ENCODE measurements at regions not wholly inside any gene's neighbourhood (a gene's known extent, or its start where the extent isn't known, plus 50 kb on each side); places are given as distances from the start of the nearest gene placed in this dataset.
A peak's percentile ranks its signal among the peaks of the same experiment; 100 is the strongest.

GRCh38 chr14:38311655-38312054 is 55.8 kb upstream of the CLEC14A start:
- no peak for ATAC-seq
- intact Hi-C loops (cut with micrococcal nuclease; ENCODE audit: unreplicated experiment) (no loop called here), in situ Hi-C loops (cut with HindIII; ENCODE audit: extremely low pct_ligation_motif_present, low pct_unique_long_range_greater_than_20kb) (no loop called here)
- H2AFZ ChIP-seq (ENCODE audit: low read length) = no peak overlapping the region
- TF ChIP-seq TCF7L2 (IDR thresholded peaks at IDR 0.05; ENCODE audit: low read depth, low read length) = 0 out of 2 replicates have a peak, but pooled peaks have one; percentile 4
- no peak for TF ChIP-seq BRD4 (CRISPR knock-in tag; IDR thresholded peaks at IDR 0.05)
- TF ChIP-seq NONO (IDR thresholded peaks at IDR 0.05) = no peak
- TF ChIP-seq NONO (CRISPR knock-in tag; conservative IDR thresholded peaks at IDR 0.05) = no peak
- no peaks in the 10 kb centered on the region for H3K4me1 ChIP-seq (ENCODE audit: insufficient read depth, low read length)
- FAIRE-seq = no peak
- POLR2A ChIA-PET = no interaction called here
- H4K20me1 ChIP-seq (ENCODE audit: insufficient read depth, low read length) = no peaks in the 10 kb centered on the region
- H3K4me3 ChIP-seq (replicated peaks in 1 of 3; ENCODE audit: insufficient read depth in 1 of 3, low read depth in 2 of 3, low read length in 3 of 3) = no peak overlapping the region
- H3K79me2 ChIP-seq (ENCODE audit: insufficient read depth, low read length) = no peaks in the 10 kb centered on the region
- H3K27me3 ChIP-seq (ENCODE audit: control insufficient read depth in 1 of 2, insufficient read depth in 2 of 2, low read length in 2 of 2) = no peaks in the 10 kb centered on the region
- no peaks in the 10 kb centered on the region for H3K36me3 ChIP-seq (replicated peaks in 1 of 2; ENCODE audit: control insufficient read depth in 1 of 2, insufficient read depth in 2 of 2, low read length in 2 of 2)
- H3K27ac ChIP-seq (ENCODE audit: extremely low read length, insufficient read depth, low read length) = no peak overlapping the region
- no peak overlapping the region for H3K9ac ChIP-seq (ENCODE audit: insufficient read depth, low read depth, low read length)
- no TSS peak for BruUV-seq (replicated peaks)
- CTCF ChIA-PET (ENCODE audit: low intra/inter-chr PET ratio, low total read pairs) = no interaction called here
- no peaks in the 10 kb centered on the region for H3K9me3 ChIP-seq (ENCODE audit: low read length)
- H3K4me2 ChIP-seq (ENCODE audit: low read depth, low read length) = no peak overlapping the region
- DNase-seq (ENCODE audit: low spot score) = no peak

GRCh38 chr14:38310420-38310995 is 54.6 kb upstream of the CLEC14A start:
- Histone ChIP-seq H3K4me1 (ENCODE audit: insufficient read depth, low read length) (no peaks in the 10 kb centered on the region), H3K9ac (ENCODE audit: insufficient read depth, low read depth, low read length) (no peak overlapping the region), H3K4me2 (ENCODE audit: low read depth, low read length) (no peak overlapping the region), H3K9me3 (ENCODE audit: low read length) (no peaks in the 10 kb centered on the region), H4K20me1 (ENCODE audit: insufficient read depth, low read length) (no peaks in the 10 kb centered on the region), H3K27me3 (ENCODE audit: control insufficient read depth in 1 of 2, insufficient read depth in 2 of 2, low read length in 2 of 2) (no peaks in the 10 kb centered on the region), H3K79me2 (ENCODE audit: insufficient read depth, low read length) (no peaks in the 10 kb centered on the region), H3K27ac (ENCODE audit: extremely low read length, insufficient read depth, low read length) (no peak overlapping the region), H3K4me3 (replicated peaks in 1 of 3; ENCODE audit: insufficient read depth in 1 of 3, low read depth in 2 of 3, low read length in 3 of 3) (no peak overlapping the region), H2AFZ (ENCODE audit: low read length) (no peak overlapping the region), H3K36me3 (replicated peaks in 1 of 2; ENCODE audit: control insufficient read depth in 1 of 2, insufficient read depth in 2 of 2, low read length in 2 of 2) (no peaks in the 10 kb centered on the region)
- BruUV-seq (replicated peaks) = no TSS peak
- 9% methylated on average over 3 of the region's 3 CpGs for WGBS (ENCODE audit: low lambda C conversion rate)
- in situ Hi-C loops (cut with HindIII; ENCODE audit: extremely low pct_ligation_motif_present, low pct_unique_long_range_greater_than_20kb) (no loop called here), intact Hi-C loops (cut with micrococcal nuclease; ENCODE audit: unreplicated experiment) (no loop called here)
- CTCF ChIA-PET (ENCODE audit: low intra/inter-chr PET ratio, low total read pairs) = no interaction called here
- FAIRE-seq (no peak), DNase-seq (ENCODE audit: low spot score) (no peak), ATAC-seq (no peak)
- POLR2A ChIA-PET = no interaction called here
- TF ChIP-seq ZBTB40 (IDR thresholded peaks at IDR 0.05) (no peak), ZBTB40 (CRISPR knock-in tag; IDR thresholded peaks at IDR 0.05) (no peak), DRAP1 (CRISPR knock-in tag; IDR thresholded peaks at IDR 0.05) (no peak), KLF13 (CRISPR knock-in tag; IDR thresholded peaks at IDR 0.05) (no peak), ZNF816 (CRISPR knock-in tag; IDR thresholded peaks at IDR 0.05; ENCODE audit: borderline replicate concordance) (no peak), FOSL1 (CRISPR knock-in tag; IDR thresholded peaks at IDR 0.05; ENCODE audit: borderline replicate concordance) (no peak), MIER2 (CRISPR knock-in tag; IDR thresholded peaks at IDR 0.05) (no peak)

All from HepG2 (cell line).